CD4-positive, alpha-beta T cell treated with Interleukin-17A for 4 hours (primary cell): ENCODE measurements at regions not wholly inside any gene's neighbourhood (a gene's known extent, or its start where the extent isn't known, plus 50 kb on each side); places are given as distances from the start of the nearest gene placed in this dataset.

ENCODE experiments used
- DNase-seq: peaks from one replicate; pipeline ENCODE4 v3.0.0-alpha.2; 2020; ENCODE audit warnings: mixed read lengths

DNA sequence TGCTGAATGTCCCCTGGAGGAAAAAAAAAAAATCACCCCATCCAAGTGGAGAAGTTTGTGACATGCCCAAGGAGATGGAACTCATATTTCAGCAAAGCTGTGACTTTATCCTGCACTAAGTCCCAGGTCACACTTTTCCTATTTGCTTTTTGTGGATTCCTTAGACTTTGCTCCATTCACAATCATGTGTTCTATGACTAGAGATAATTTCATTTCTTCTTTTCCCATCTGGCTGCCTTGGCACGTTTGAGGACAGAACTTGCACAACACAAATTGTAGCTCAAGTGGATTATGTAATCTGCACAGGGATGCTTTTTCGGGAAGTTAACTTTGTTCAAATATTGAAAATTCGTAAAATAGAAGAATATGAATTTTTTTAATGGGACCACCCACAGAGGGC lies 100.7 kb upstream of the PTPN1 start:
- no peak for DNase-seq

DNA sequence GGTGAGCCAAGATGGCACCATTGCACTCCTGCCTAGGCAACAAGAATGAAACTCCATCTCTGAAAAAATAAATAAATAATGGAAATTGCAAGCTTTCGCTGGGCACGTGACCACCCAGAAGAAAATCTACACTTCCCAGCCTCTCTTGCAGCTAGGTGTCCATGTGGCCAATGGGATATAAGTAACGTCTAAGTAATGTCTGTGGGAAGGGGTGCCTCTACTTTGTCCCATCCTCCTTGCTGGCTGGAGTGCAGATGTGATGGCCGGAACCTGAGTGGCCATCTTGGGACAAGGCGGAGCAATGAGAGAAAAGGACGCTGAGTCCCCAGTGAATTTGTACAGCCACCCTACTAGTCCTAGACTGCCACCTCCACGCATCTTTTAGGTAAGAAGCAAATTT lies 99.8 kb upstream of the PTPN1 start:
- DNase-seq: no peak

DNA sequence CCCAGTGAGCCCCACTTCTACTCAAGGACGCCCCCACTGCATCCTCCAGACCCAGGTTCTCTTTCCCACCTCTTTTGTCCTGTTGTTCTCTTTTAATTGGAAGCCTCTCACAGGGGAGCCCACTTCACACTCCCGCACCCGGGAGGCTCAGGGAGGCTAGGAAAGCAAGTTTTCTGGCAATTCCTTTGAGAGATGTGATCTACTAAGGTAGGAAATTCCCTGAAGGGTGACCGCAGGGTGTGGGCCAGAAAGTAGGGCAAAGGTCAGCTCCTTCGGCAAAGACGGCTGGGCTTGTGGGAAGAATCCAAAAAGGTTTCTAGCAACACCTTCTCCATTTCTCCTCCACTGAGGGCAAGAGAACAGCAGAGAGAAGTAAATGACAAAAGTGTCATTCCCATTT lies 98.1 kb upstream of the PTPN1 start:
- DNase-seq: no peak

DNA sequence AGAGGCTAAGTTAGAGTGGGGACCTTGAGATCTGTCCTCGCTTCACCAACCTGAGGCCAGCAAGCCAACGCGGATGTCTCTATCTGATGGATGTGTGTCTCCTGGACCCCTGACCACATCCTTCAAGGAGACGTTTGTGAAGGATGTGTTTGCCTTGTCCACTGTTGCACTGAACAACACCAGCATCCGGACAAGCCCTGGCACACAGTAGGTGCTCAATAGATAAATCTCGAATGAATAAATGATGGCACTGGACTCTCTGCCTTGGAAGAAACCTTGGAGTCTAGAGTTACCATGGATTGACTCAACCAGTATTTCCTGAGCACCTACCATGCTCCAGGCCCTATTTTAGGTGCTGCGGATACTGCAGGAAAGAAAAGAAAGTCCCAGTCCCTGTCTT lies 97.7 kb upstream of the PTPN1 start:
- no peak for DNase-seq

- DNase-seq: no peak
These were observed 97.1 kb upstream of the PTPN1 start for GRCh38 chr20:50413088-50413500.

- DNase-seq: no peak
These were observed 95.1 kb upstream of the PTPN1 start for GRCh38 chr20:50415021-50415515.

DNA sequence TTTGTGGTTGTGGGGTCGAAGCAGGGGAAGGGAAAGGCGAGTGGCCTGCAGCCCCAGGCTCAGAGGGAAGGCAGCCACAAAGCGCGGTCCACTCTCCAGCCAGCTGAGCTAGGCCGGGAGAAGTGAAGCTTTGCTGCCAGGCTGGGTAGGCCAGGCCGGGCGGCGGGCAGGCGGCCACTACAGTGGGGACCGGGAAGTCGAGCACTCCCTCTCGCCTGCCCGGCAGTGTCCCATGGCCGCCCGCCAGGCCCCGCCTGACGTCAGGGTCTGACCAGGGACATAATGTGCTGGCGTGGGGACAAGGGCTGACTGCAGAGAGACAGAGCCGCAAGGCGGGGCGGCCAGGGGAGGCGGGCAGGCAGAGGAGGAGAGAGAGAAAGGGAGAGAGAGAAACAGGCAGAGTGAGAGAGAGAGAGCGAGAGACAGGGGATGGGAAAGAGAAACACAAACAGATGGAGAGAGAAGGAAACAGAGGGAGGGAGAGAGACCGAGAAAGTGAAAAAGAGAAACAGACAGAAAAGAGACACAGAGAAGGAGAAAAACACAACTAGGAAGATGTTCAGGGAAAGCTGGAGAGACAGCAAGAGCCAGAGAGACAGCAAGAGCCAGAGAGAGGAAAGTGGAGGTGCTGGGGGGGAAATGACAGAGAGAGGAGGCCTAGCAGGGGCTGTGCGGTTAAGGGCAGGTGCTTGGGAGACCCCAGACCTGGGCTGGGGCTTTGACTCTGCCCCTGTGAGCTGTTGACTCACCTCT lies 94.5 kb upstream of the PTPN1 start:
- DNase-seq: no peak

- DNase-seq: no peak
These were observed 93.7 kb upstream of the PTPN1 start for GRCh38 chr20:50416269-50417022.

DNA sequence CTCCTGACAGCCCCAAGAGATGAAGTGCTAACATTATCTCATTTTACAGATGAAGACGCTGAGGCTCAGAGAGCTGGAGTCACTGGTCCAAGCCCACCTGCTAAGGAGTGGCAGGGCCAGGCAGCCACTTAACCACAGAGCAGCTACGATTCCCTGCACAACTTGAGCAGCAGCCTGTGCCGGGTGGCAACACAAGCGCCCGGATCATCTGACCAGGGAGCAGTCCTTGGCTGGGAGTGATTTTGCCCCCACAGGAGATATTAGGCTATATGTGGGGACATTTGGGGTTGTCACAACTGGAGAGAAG lies 93.2 kb upstream of the PTPN1 start:
- no peak for DNase-seq

GRCh38 chr20:50417484-50418235 lies 92.5 kb upstream of the PTPN1 start:
- DNase-seq: no peak

DNA sequence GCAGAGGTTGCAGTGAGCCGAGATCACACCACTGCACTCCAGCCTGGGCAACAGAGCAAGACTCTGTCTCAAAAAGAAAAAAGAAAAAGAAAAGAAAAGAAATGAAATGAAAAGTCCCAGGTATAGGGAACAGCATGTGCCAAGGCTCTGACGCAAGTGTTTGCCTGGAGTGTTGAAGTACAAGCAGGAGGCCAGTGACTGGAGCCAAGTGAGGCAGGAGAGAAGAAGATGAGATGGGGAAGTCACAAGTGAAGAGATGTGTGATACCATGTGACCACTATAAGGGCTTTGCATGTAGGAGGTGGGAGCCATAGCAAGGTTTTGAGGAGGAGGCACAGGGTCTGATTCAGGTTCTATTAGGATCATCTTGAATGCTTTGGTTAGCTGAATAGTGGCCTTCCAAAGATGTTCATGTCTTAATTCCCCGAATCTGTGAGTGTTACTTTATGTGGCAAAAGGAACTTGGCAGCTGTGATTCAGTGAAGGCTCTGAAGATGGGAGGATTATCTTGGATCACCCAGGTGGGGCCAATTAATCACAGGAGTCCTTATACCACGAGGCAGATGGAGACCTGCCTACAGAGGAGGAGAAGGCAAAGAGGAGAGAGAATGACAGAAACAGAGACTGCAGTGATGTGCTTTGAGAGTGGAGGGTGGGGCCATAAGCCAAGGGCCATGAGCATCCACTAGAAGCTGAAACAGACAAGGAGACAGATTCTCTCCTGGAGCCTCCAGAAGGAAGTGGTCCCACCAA lies 91.1 kb upstream of the PTPN1 start:
- no peak for DNase-seq

- DNase-seq: no peak
These were observed 89.8 kb upstream of the PTPN1 start for GRCh38 chr20:50420380-50420779.

GRCh38 chr20:50421356-50422340 lies 88.5 kb upstream of the PTPN1 start:
- no peak for DNase-seq

DNA sequence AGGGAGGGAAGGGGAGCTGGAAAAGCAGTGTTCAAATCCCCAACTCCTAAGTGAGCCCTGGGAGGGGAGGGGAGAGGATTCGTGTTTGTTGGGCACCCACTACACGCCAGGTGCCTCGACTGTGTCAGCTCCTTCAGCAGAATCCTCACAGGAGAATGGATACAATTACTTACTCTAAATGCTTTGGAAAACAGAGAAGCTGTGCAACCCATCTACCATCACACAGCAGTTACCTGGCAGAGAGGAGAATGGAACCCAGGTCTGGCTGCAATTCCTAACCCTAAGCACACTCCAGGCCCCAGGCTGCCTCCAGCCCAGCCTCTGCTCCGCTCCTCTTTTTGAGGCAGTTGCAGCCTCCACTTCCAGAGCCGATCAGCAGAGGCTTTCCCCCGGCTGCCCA lies 86.4 kb upstream of the PTPN1 start:
- no peak for DNase-seq

DNA sequence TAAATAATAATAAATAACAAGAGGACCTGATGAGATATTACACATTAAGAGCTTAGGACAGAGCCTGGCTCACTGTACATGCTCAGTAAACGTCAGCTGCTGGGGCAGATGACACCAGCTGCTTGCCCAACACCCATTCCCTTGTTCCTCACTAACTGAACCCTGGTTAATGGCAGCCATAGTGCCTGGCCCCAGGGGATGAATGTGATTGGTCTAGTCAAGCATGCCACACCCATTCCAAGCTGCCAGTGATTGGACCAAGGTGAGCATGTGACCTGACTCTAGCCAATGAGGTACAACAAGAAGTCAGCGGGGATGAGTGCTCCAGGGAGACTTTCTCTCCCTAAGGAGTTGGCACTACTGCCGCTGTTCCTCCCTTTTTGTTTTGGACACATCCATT lies 85.1 kb upstream of the PTPN1 start:
- no peak for DNase-seq

GRCh38 chr20:50426866-50427718 lies 83.1 kb upstream of the PTPN1 start:
- no peak for DNase-seq

DNA sequence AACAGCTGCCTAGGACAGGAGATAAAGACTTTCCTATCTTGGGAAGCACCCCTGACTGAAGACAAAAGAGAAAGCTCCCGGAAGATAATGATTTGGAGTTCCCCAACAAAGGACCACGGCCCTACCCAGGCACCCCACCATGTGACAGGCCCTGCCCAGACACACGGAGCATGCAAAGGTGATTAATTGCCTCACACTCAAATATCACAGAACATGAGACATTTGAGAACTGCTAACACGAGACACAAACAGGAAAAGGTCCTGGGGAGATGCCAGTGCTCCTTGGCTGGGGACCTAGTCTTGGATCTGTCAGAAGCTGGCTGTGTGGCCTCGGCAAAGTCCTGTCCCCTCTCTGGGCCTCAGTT lies 82.5 kb upstream of the PTPN1 start:
- DNase-seq: no peak

GRCh38 chr20:50428097-50428828 lies 81.9 kb upstream of the PTPN1 start:
- DNase-seq: no peak

DNA sequence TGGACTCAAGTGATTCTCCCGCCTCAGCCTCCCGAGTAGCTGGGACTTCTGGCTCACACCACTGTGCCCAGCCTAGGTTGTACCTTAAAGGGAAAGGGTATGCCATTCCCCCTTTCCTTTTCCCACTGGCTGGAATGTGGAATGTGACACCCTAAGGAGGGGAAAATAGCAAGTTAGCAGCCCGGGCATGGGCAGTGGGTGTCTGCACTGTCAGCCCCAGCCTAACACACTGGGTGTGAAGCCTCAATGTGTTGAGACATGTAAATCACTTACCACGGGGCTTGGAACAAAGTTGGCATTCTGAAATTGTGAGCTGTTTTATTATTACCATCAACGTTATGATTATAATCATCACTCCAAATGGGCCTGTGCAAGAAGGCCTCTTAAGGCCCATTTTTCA lies 80.8 kb upstream of the PTPN1 start:
- DNase-seq: no peak

DNA sequence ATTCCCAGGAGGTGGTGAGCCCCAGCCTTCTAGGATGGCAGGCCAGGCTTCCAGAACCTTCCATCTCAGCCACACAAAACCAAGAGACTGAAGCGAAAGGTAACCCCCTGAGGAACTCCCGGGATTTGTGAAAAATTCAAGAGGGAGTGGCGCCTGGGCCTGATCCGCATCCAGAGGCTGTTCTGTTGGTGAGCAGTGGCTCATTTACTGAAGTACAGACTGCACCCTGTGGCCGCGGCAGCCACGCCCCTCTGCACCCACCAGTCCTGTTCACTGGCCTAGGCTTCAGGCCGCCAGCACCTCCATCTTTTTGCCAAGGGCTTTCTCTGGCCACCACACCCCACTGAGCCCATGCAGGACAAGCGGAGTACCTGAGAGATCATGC lies 79.1 kb upstream of the PTPN1 start:
- no peak for DNase-seq
